Upper lobe of left lung (tissue), 4 donors: ENCODE measurements at regions not wholly inside any gene's neighbourhood (a gene's known extent, or its start where the extent isn't known, plus 50 kb on each side); places are given as distances from the start of the nearest gene placed in this dataset.

Experiments
- CTCF ChIP-seq, 6 experiments: fragments of 450-650 bp in 4 of 6; fragments of 200-600 bp in 2 of 6; sonication (generic) in 2 of 6; IDR thresholded peaks; one replicate each; pipeline ENCODE4 v1.5.1; 2016 to 2019; ENCODE audit warnings: antibody characterized with exemption in 6 of 6
- POLR2A ChIP-seq, 4 donors: fragments of 450-650 bp; IDR thresholded peaks; one replicate each; pipeline ENCODE4 v1.5.1; 2016 to 2017; ENCODE audit warnings: antibody characterized with exemption in 4 of 4, mild to moderate bottlenecking in 2 of 4
- POLR2AphosphoS5 ChIP-seq, 2 donors: sonication (generic); formaldehyde crosslinking; IDR thresholded peaks; one replicate each; pipeline ENCODE4 v1.5.1; 2017; ENCODE audit warnings: antibody characterized with exemption in 2 of 2

GRCh38 chr2:204264621-204265140, 280.6 kb upstream of the PARD3B start:
- TF ChIP-seq POLR2A (IDR thresholded peaks at IDR 0.05) (no peak), CTCF (IDR thresholded peaks at IDR 0.05) (no peak), POLR2AphosphoS5 (IDR thresholded peaks at IDR 0.05) (no peak)
